ENCODE measurements at regions not wholly inside any gene's neighbourhood (a gene's known extent, or its start where the extent isn't known, plus 50 kb on each side); places are given as distances from the start of the nearest gene placed in this dataset.
"Not testable (repeated sequence)": the region's sequence is repeated elsewhere in the genome, so short reads cannot be mapped to it uniquely, and the experiment has no call there.

DNA sequence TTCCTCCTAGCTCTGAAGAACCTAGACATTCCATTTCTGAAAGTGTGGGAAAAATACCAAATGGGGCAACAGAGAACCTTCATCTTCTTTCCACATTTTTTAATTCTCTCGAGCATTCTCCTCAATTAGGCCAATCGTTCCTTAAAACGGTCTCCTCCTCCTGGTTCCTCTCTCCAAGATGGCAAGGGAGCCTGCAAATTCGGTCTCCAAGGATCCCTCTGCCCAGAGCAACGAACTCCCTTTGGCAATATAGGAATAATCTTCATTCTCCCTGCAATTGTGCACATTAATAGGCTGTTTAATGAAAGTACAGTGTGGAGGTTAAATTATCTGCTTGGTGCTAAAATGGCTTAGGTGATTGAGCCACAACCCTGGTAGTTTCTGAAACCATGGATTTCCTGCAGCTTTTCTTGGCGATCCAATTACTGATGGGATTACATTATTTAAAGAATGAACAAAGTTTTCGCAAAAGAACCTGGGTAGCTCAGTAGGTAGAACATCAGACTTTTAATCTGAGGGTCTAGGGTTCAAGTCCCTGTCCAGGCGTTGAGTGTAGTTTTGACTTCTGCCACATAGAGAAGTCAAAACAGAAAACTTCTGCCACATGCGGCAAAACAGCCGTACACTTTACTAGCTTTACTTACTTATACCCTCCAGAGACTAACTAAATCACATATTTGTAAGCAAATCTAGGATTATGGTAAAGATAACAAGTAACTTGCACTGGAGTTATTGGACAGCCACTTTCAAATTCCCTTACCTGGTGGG lies 102.9 kb upstream of the ZNF184 start:
- no peak overlapping the region for H3K27ac ChIP-seq
- in situ Hi-C loops (cut with MboI; ENCODE audit: low pct_unique_long_range_greater_than_20kb in 2 of 9, low sequenced_read_pairs in 9 of 9, unreplicated experiment in 9 of 9): no loop called here
- ATAC-seq (replicated peaks in 6 of 8): peak in 2 of 8 experiments; percentile 31 to 86
- H3K4me3 ChIP-seq: no peak overlapping the region
- no peaks in the 10 kb centered on the region for H3K4me1 ChIP-seq (replicated peaks in 1 of 2)
- WGBS, 10 experiments: 6 to 80% (median 45%) methylated on average over 4 to 10 of the region's 10 CpGs; no CpG with 5 or more reads in 1 of the 10 experiments

DNA sequence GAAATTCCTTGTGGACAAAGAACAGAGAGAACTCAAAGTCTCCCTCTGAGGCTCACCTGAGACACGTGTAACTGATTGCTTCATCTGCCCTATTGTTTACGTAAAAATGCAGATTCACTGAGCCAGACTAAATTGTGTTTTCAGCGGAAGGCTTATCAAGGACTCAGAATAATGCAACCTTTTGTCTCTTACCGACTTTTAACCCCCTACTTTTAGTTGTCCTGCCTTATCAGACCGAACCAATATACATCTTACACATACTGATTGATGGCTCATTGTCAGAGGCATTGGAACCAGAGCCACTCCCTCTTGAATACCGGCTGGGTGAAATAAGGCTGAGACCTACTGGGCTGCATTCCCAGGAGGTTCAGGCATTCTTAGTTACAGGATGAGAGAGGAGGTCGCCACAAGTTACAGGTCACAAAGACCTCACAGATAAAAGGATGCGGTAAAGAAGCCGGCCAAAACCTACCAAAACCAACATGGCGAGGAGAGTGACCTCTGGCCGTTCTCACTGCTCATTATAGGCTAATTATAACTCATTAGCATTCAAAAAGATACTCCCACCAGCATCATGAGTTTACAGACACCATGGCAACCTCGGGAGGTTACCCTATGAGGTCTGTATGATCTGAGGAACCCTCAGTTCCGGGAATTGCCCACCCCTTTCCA lies 95.5 kb upstream of the ZNF184 start:
- in situ Hi-C loops (cut with MboI; ENCODE audit: low pct_unique_long_range_greater_than_20kb in 2 of 9, low sequenced_read_pairs in 9 of 9, unreplicated experiment in 9 of 9): no loop called here
- Histone ChIP-seq H3K27ac (no peak overlapping the region), H3K4me1 (replicated peaks in 1 of 2) (no peaks in the 10 kb centered on the region), H3K4me3 (no peak overlapping the region)
- 9 to 56% (median 37%) methylated on average over 4 to 9 of the region's 13 CpGs; no CpG with 5 or more reads in 1 of the 10 experiments for WGBS, 10 experiments
- ATAC-seq (replicated peaks in 6 of 8): peak in 1 of 8 experiments; percentile 57

DNA sequence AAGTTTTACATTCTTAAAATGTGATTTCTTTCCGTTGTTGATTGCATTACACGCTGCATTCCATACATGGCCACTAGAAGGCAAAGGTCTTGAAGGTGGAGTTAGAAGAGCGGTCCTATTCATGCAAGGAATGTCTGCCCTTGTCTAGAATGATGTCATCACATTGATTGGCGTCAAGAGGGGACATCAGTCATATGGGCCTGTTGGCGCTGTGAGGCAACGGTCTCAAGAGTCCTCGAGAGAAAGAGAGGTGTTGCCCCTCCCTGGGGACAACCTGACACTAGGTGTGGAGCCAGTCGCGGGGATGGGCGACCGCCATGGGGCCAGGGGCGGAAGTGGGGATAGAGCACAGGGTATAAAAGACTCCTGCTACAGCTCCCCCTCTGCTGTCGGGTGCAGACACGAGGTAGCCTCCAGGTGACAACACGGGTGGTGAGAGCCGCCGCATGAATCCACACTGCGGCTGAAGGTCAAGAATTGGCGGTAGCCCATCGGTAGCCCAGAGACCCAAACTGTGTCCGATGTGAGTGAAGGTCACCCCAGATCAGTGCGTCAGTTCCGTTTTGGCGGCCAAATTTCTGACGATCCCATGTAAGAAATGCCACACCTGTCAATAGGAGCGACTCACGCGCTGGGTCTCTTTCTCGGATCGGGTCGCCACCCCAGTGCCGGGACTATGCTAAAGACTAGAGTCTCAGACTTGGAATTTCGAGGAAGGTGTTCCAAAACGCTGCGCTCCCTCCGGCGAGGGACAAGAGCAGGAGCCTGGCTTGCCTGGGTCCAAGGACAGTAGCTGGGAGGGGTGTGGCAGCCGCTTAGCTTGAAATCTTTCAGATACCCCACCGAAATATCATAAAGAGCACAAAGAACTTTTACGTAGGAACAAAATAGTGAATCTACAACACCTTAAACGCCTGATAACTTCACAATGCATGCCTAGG lies 93.2 kb upstream of the ZNF184 start:
- Histone ChIP-seq H3K4me1 (replicated peaks in 1 of 2) (no peaks in the 10 kb centered on the region), H3K27ac (no peak overlapping the region), H3K4me3 (peak overlapping the region in 1 of 5 donors; percentile 26)
- in situ Hi-C loops (cut with MboI; ENCODE audit: low pct_unique_long_range_greater_than_20kb in 2 of 9, low sequenced_read_pairs in 9 of 9, unreplicated experiment in 9 of 9): no loop called here
- peak in 5 of 8 experiments; percentile 12 to 70 (median 36) for ATAC-seq (replicated peaks in 6 of 8)
- 0 to 33% (median 4%) methylated on average over 3 to 19 of the region's 41 CpGs for WGBS, 10 experiments

DNA sequence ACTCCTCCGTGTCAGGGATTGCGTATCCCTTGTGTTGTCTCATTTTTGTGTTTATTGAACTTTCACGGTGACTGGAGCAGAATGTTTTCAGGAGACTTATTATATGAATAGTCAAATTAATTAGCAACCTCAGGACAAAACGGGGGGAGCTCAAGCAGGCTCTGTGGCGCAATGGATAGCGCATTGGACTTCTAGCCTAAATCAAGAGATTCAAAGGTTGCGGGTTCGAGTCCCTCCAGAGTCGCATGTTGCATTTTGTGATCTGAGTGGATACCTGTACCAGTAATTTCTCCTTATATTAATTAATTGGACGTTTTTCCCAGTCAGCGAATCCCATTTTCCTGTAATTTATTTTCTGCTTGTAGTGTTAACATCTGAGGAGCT lies 89.1 kb upstream of the ZNF184 start:
- H3K27ac ChIP-seq: no peak overlapping the region
- WGBS, 10 experiments: 0 to 52% (median 11%) methylated on average over 1 to 10 of the region's 11 CpGs
- in situ Hi-C loops (cut with MboI; ENCODE audit: low pct_unique_long_range_greater_than_20kb in 2 of 9, low sequenced_read_pairs in 9 of 9, unreplicated experiment in 9 of 9): no loop called here
- no peaks in the 10 kb centered on the region for H3K4me1 ChIP-seq (replicated peaks in 1 of 2)
- no peak for ATAC-seq (replicated peaks in 6 of 8)
- no peak overlapping the region for H3K4me3 ChIP-seq

DNA sequence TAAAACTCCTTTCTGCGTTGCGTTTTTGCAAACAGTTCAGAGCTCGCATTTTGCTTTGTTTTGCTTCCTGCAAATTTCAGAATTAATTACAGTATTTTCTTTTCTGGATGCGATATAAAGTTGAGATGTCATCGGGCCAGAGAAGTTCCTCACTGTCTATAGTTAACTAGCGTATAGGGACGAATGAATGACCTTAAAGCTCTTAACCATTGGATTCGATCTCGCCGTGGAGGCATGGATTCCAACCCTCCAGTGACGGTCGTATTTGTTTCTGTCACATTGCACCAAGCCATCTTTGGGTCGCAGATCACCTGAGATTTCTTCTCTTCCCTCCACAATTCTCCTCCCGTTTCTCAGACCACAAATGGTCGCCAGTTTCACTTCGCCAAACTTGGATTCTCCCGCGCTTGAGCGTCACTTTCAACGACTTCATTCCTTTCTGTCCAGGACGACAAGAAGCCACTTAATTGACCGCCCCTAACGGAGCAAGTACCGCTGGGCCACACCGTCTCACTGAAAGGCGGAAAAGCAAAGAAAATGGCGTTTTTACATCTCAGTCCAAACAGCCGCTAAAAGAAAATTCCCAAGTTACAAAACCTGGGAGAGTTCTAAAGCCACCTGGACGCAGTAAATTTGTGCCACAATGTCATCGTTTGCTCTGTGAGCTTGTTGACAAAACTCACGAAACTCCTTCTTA lies 85.3 kb upstream of the ZNF184 start:
- WGBS, 10 experiments: 0 to 32% (median 7%) methylated on average over 1 to 28 of the region's 31 CpGs
- in situ Hi-C loops (cut with MboI; ENCODE audit: low pct_unique_long_range_greater_than_20kb in 2 of 9, low sequenced_read_pairs in 9 of 9, unreplicated experiment in 9 of 9): no loop called here
- no peak overlapping the region for H3K27ac ChIP-seq
- no peak for ATAC-seq (replicated peaks in 6 of 8)
- no peak overlapping the region for H3K4me3 ChIP-seq
- H3K4me1 ChIP-seq (replicated peaks in 1 of 2): no peaks in the 10 kb centered on the region

DNA sequence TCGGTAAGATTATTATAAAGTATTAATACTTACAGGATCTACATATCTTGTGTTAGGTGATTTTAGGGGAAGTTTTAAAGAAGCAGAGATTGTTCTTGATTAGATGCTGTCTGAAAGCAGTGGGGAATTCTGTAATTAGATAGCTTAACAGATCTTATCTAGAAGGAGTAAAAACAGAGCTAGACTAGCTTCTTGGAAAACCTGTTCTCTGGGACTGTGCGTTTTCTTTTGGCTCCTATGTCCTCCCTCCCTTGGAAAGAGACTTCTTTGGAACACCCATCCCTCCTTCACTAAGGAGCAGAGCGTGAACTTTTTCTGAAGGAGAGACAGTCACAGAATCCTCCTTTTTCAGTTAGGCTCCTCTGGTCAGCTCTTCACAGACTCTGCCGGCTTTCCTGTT lies 83.5 kb upstream of the ZNF184 start:
- WGBS, 10 experiments: 0 to 94% (median 21%) methylated on average over 1 to 4 of the region's 4 CpGs; no CpG with 5 or more reads in 1 of the 10 experiments
- Histone ChIP-seq H3K4me3 (no peak overlapping the region), H3K27ac (no peak overlapping the region), H3K4me1 (replicated peaks in 1 of 2) (no peaks in the 10 kb centered on the region)
- no peak for ATAC-seq (replicated peaks in 6 of 8)
- in situ Hi-C loops (cut with MboI; ENCODE audit: low pct_unique_long_range_greater_than_20kb in 2 of 9, low sequenced_read_pairs in 9 of 9, unreplicated experiment in 9 of 9): no loop called here

DNA sequence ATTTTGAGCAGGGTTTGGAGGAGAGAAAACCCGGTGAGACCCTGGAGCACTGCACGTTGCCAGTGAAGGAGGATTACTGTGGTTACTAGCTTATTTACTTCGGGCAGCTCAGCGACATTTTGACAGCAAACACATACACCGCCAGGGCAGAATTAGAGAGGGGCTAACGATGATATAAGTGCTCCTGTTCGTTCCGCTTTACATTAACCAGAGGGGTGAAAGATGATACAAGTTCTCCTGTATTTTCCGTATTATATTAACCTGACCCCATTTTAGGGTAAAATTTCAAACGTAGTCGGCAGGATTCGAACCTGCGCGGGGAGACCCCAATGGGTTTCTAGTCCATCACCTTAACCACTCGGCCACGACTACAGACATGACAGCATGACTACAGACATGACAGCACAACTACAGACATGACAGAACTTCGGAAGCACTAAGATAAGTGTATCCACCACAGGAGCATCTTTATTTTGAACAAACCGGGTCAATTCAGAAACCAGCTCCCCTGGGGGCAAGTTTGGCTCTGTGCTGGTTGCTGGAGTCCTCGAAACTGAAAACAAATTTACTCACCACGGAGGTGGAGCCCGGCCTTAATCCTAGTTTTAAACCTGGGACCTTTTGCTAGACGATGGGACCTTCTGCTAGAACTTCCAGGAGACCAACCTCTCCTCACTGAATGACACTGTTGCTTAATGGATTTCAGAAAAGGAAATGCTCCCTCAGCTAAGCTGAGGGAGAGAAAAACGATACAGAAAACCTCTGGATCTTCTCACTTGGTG lies 80.4 kb upstream of the ZNF184 start:
- no peaks in the 10 kb centered on the region for H3K4me1 ChIP-seq (replicated peaks in 1 of 2)
- WGBS, 10 experiments: 0 to 29% (median 9%) methylated on average over 1 to 21 of the region's 23 CpGs
- ATAC-seq (replicated peaks in 6 of 8): peak in 5 of 8 experiments; percentile 21 to 84 (median 45)
- no peak overlapping the region for H3K27ac ChIP-seq
- in situ Hi-C loops (cut with MboI; ENCODE audit: low pct_unique_long_range_greater_than_20kb in 2 of 9, low sequenced_read_pairs in 9 of 9, unreplicated experiment in 9 of 9): no loop called here
- peak overlapping the region in 1 of 5 donors; percentile 9 for H3K4me3 ChIP-seq

DNA sequence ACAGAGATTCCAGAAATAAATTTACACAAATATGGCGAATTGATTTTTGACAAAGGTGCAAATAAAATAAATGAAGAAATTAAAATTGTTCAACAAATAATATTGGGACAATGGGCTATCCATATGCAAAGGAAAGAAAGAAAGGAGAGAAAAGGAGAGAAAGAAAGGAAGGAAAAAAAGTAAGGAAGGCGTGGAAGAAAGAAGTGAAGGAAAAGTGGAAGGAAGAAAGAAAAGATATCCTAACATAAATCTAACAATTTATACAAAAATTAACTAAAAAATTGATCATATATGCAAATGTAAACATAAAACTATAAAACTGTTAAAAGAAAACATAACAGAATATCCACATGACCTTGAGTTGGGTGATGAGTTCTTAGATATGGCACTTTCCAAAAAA lies 78.7 kb upstream of the ZNF184 start:
- no peak overlapping the region for H3K27ac ChIP-seq
- in situ Hi-C loops (cut with MboI; ENCODE audit: low pct_unique_long_range_greater_than_20kb in 2 of 9, low sequenced_read_pairs in 9 of 9, unreplicated experiment in 9 of 9): no loop called here
- ATAC-seq (replicated peaks in 6 of 8): no peak
- WGBS, 10 experiments: 46 to 96% (median 79%) methylated on average over 2 of the region's 2 CpGs; no CpG with 5 or more reads in 1 of the 10 experiments
- no peak overlapping the region for H3K4me3 ChIP-seq
- no peaks in the 10 kb centered on the region for H3K4me1 ChIP-seq (replicated peaks in 1 of 2)

DNA sequence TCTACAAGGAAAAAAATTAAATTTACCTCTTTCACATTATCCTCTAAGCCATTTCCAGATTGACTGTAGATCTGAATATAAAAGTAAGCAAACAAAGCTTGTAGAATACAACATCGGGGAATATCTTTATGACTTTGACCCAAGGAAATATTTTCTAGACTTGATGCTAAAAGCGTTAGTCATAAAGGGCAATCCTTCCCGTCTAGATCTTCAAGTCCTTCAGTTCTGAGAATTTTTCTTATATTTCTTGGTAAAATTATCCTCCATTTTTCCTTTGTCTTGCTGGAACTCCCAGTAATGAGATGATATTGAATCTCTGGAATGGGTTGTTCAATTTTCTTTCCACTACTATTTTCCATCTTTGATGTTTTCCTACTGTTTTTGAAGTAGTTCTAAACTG lies 77.8 kb upstream of the ZNF184 start:
- in situ Hi-C loops (cut with MboI; ENCODE audit: low pct_unique_long_range_greater_than_20kb in 2 of 9, low sequenced_read_pairs in 9 of 9, unreplicated experiment in 9 of 9): no loop called here
- no peak for ATAC-seq (replicated peaks in 6 of 8)
- 36 to 94% (median 83%) methylated on average over 3 of the region's 3 CpGs for WGBS, 10 experiments

DNA sequence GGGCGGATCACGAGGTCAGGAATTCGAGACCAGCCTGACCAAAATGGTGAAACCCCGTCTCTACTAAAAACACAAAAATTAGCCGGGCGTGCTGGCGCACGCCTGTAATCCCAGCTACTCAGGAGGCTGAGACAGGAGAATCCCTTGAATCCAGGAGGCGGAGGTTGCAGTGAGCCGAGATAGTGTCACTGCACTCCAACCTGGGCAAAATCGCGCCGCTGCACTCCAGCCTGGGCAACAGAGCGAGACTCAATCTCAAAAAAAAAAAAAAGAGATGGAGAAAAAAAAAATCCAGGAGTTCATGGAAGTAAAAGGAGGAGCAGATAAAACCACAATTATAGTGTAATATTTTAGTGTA lies 76.3 kb upstream of the ZNF184 start:
- H3K27ac ChIP-seq; ATAC-seq (replicated peaks in 6 of 8); H3K4me3 ChIP-seq; H3K4me1 ChIP-seq (replicated peaks in 1 of 2); in situ Hi-C loops (cut with MboI; ENCODE audit: low pct_unique_long_range_greater_than_20kb in 2 of 9, low sequenced_read_pairs in 9 of 9, unreplicated experiment in 9 of 9): not testable (repeated sequence)
- WGBS, 10 experiments: 70 to 100% (median 91%) methylated on average over 4 to 14 of the region's 14 CpGs

More for the DNA sequence above, 77.8 kb upstream of the ZNF184 start:
- Histone ChIP-seq H3K27ac (no peak overlapping the region), H3K4me3 (no peak overlapping the region), H3K4me1 (replicated peaks in 1 of 2) (no peaks in the 10 kb centered on the region)

DNA sequence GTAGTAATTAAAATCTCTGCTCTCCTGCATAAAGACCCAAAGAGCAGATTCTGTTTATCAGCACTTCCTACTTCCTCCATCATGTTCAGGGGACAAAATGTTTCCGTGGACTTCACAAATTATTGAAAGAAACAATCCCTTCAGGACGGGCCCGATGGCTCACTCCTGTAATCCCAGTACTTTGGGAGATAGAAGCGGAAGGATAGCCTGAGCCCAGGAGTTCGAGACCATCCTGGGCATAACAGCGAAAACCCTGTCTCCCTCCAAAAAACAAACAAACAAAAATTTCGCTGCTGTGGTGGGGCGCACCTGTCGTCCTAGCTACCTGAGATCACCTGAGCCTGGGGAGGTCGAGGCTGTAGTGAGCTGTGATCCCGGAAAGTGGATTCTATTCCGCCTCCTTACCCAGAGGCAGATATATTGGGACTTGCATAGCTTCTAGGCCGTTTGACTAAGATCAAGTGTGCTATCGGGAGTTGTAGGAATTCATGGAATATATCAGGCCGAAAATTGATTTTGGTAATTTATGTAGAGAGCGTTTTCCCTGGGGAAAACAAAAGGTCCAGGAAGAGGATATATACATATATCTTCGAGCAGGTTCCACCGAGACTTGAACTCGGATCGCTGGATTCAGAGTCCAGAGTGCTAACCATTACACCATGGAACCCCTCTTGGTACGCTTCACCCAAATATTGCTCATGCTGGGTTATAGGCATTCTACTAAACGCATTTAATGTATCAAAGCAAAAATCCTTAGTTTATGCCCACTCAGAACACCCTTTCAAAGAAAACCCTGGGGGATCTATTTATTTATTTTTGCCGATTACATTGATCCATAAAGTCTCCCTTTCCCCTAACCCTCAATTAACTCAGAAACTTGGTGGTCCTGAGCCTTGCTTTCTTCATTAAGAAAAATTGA lies 74.5 kb upstream of the ZNF184 start:
- 2 to 59% (median 26%) methylated on average over 5 to 21 of the region's 23 CpGs for WGBS, 10 experiments
- Histone ChIP-seq H3K27ac (no peak overlapping the region), H3K4me3 (peak overlapping the region in 2 of 5 donors; percentile 25 to 37), H3K4me1 (replicated peaks in 1 of 2) (no peaks in the 10 kb centered on the region)
- in situ Hi-C loops (cut with MboI; ENCODE audit: low pct_unique_long_range_greater_than_20kb in 2 of 9, low sequenced_read_pairs in 9 of 9, unreplicated experiment in 9 of 9): no loop called here
- ATAC-seq (replicated peaks in 6 of 8): peak in 4 of 8 experiments; percentile 35 to 67 (median 54)

Data from motor neuron (in vitro differentiated cells).